GM13976 (cell line): ENCODE measurements at regions not wholly inside any gene's neighbourhood (a gene's known extent, or its start where the extent isn't known, plus 50 kb on each side); places are given as distances from the start of the nearest gene placed in this dataset.

Experiments
- DNase-seq: peaks from one replicate; pipeline ENCODE4 v3.0.0; 2012; ENCODE audit warnings: low spot score
- in situ Hi-C: fragments of 300-500 bp; cut with MboI; formaldehyde crosslinking; loops from one replicate; pipeline ENCODE4 v1.12.0; 2022; ENCODE audit warnings: low sequenced_read_pairs, mixed read lengths, inconsistent platforms; ENCODE audit not compliant: unreplicated experiment
- TF ChIP-seq, protein P1 (sequence below): IDR thresholded peaks from 2 replicates; pipeline ENCODE4 v1.5.1; 2012; ENCODE audit warnings: borderline replicate concordance, mild to moderate bottlenecking; ENCODE audit not compliant: insufficient read depth; ENCODE audit errors: extremely low read depth, missing control alignments, control extremely low read depth

DNA sequence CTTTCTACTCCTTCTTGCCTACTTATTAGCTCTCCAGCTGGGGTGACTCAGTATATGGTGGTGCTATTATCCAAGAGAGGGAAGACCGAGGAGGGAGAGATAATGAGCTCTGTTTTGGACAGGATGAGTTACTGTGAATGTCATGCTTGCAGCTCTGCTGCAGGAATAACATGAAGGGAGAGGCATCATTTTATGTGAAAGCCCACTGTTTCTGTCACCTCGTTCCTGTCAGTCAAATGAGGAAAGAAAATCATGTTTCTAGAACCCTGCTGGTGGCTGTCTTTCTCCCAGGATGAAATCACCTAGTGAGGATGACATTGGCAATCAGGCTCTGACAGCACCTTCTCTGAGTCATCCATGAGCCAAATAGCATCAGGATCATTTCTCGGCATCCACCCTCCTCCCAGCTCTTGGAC, 1291.6 kb upstream of the AUTS2 start:
- TF ChIP-seq, protein P1, sequence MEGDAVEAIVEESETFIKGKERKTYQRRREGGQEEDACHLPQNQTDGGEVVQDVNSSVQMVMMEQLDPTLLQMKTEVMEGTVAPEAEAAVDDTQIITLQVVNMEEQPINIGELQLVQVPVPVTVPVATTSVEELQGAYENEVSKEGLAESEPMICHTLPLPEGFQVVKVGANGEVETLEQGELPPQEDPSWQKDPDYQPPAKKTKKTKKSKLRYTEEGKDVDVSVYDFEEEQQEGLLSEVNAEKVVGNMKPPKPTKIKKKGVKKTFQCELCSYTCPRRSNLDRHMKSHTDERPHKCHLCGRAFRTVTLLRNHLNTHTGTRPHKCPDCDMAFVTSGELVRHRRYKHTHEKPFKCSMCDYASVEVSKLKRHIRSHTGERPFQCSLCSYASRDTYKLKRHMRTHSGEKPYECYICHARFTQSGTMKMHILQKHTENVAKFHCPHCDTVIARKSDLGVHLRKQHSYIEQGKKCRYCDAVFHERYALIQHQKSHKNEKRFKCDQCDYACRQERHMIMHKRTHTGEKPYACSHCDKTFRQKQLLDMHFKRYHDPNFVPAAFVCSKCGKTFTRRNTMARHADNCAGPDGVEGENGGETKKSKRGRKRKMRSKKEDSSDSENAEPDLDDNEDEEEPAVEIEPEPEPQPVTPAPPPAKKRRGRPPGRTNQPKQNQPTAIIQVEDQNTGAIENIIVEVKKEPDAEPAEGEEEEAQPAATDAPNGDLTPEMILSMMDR: no peak
- in situ Hi-C loops: no loop called here
- DNase-seq: no peak

DNA sequence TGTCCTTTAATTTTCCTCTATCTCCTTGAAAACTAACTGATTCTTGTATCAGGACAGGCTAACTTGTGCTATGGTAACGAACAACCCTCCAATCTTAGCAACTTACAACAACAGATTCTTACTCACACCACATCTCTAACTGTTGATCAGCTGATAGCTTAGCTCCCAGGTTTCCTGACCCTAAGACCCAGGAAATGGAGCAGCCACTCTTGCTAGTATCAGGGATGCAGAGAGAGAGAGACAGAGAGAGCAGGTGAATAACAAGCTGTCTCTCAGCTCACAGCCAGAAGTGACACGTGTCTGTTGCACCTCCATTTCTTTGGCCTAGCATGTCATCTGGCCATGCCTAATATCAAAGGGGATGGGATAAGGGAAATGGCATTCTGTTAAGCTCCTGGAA, 1289.0 kb upstream of the AUTS2 start:
- in situ Hi-C loops: no loop called here
- TF ChIP-seq, protein P1: no peak
- no peak for DNase-seq

DNA sequence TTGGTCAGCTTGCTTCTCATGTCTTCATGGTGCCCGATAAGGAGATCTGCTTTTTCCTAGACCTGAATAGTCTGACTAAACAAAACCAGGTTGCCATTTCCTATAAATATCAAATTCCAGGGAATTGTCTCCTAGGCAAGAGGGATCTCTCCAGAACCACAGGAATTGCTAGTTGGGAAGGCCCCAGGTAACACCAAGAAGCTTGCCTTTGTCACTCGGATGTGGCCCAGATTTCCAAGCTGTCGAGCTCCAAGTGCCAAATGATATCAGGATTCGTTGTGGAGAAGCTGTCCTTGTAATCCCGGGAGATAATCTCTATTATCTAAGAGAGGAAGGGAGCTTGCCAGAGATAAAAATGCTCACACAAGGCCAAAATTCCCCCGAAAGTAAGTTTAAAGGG, 1288.5 kb upstream of the AUTS2 start:
- in situ Hi-C loops: no loop called here
- no peak for DNase-seq
- TF ChIP-seq, protein P1: no peak

GRCh38 chr7:68311958-68312357, 1286.3 kb upstream of the AUTS2 start:
- no peak for DNase-seq
- TF ChIP-seq, protein P1: no peak
- in situ Hi-C loops: no loop called here

GRCh38 chr7:68313806-68314205, 1284.5 kb upstream of the AUTS2 start:
- TF ChIP-seq, protein P1: no peak
- in situ Hi-C loops: no loop called here
- no peak for DNase-seq

- no peak for DNase-seq
- in situ Hi-C loops: no loop called here
- TF ChIP-seq, protein P1: no peak
Measured at GRCh38 chr7:68314208-68314607, 1284.1 kb upstream of the AUTS2 start.

DNA sequence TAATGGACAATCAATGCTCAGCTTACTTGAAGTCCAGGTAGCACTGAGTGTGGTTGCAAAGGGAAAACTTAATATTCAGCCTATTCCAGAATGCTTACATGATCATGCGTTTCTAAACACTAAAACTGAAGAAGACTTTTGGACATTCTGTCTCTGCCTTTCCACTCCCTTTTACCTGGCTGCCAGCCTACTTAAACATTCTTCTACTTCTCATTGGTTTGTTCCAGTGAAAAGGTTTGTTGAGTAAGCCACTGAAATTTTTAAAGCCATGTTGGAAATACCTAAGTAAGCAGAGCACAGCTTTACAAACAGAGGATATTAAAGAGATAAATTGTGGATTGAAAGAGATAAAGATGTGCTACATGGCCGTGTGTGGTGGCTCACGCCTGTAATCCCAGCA, 1280.8 kb upstream of the AUTS2 start:
- in situ Hi-C loops: no loop called here
- TF ChIP-seq, protein P1: no peak
- no peak for DNase-seq
